ENCODE measurements at regions not wholly inside any gene's neighbourhood (a gene's known extent, or its start where the extent isn't known, plus 50 kb on each side); places are given as distances from the start of the nearest gene placed in this dataset.

DNA sequence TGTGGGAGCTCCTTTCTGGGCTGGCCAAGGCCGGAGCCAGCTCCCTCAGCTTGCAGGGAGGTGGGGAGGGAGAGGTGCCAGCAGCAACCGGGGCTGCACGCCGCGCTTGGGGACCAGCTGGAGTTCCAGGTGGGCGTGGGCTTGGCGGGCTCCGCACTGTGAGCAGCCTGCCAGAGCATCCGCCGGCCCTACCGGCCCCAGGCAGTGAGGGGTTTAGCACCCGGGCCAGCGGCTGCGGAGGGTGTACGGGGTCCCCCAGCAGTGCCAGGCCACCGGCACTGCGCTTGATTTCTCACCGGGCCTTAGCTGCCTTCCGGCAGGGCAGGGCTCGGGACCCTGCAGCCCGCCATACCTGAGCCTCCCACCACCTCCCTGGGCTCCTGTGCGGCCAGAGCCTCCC is 651.0 kb upstream of the ARPP21 start:
- intact Hi-C loops (cut with DNase I; ENCODE audit: low total_unique reads) = no loop called here
- Histone ChIP-seq H3K4me3 (no peak overlapping the region), H3K36me3 (no peaks in the 10 kb centered on the region), H3K27me3 (no peaks in the 10 kb centered on the region), H3K27ac (no peak overlapping the region), H3K4me1 (no peaks in the 10 kb centered on the region), H3K9me3 (peaks cover 0 to 8% (median 0%) of the 10 kb centered on the region in 3 donors)
- DNase-seq = no peak
- TF ChIP-seq, protein P1, sequence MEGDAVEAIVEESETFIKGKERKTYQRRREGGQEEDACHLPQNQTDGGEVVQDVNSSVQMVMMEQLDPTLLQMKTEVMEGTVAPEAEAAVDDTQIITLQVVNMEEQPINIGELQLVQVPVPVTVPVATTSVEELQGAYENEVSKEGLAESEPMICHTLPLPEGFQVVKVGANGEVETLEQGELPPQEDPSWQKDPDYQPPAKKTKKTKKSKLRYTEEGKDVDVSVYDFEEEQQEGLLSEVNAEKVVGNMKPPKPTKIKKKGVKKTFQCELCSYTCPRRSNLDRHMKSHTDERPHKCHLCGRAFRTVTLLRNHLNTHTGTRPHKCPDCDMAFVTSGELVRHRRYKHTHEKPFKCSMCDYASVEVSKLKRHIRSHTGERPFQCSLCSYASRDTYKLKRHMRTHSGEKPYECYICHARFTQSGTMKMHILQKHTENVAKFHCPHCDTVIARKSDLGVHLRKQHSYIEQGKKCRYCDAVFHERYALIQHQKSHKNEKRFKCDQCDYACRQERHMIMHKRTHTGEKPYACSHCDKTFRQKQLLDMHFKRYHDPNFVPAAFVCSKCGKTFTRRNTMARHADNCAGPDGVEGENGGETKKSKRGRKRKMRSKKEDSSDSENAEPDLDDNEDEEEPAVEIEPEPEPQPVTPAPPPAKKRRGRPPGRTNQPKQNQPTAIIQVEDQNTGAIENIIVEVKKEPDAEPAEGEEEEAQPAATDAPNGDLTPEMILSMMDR (IDR thresholded peaks at IDR 0.05) = no peak

DNA sequence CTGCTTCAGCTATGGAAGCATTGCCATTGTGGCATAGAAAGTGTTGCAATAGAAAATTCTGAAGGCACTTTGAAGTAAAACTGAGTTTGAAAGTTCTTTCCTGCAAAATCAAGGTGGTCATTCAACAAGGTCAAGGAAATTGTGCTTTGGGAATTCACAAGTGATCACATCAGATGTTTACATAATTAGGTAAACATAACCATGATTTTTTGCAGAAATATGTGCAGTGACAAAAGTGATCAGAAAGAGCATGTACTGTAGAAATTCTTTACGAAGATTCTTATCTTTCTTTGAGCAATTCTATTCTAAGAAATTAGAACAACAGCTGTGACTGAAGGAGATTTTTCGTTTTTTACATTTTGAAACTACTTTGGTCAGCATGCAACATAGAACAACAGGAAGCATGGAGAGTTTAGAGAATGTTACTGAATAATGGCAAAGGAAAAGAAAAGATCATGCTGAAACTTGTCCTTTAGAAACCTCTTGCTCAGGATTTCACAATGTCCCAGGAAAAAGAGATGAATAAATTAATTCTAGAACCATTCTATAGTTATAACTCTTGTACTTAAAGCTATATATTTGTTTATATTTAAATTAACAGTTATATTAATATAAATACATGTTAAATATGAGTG is 643.4 kb upstream of the ARPP21 start:
- intact Hi-C loops (cut with DNase I; ENCODE audit: low total_unique reads) = no loop called here
- DNase-seq = no peak
- Histone ChIP-seq H3K4me1 (no peaks in the 10 kb centered on the region), H3K9me3 (no peaks in the 10 kb centered on the region), H3K27me3 (no peaks in the 10 kb centered on the region), H3K36me3 (no peaks in the 10 kb centered on the region), H3K27ac (no peak overlapping the region), H3K4me3 (no peak overlapping the region)
- TF ChIP-seq, protein P1 (IDR thresholded peaks at IDR 0.05) = no peak

DNA sequence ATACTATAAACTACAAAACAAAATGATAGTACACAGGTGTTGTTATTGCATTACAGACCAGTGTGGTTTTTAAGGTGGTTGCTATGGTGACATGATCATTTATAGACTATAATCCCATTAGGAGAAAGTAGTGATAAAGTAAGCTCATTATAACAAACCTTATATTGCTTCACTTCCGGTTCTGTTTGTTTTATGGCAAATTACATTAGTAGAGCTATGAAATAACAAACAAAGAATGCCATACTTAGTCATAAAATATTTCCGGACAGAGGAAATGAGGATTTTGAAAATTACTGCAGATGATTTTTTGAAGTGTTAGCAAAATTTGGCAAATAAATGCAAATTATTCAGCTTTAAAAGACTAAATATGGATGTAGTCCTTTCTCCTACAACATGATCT is 640.4 kb upstream of the ARPP21 start:
- TF ChIP-seq, protein P1 (IDR thresholded peaks at IDR 0.05) = no peak
- Histone ChIP-seq H3K27me3 (no peaks in the 10 kb centered on the region), H3K36me3 (no peaks in the 10 kb centered on the region), H3K9me3 (no peaks in the 10 kb centered on the region), H3K4me3 (no peak overlapping the region), H3K4me1 (no peaks in the 10 kb centered on the region), H3K27ac (no peak overlapping the region)
- intact Hi-C loops (cut with DNase I; ENCODE audit: low total_unique reads) = no loop called here
- DNase-seq = no peak

DNA sequence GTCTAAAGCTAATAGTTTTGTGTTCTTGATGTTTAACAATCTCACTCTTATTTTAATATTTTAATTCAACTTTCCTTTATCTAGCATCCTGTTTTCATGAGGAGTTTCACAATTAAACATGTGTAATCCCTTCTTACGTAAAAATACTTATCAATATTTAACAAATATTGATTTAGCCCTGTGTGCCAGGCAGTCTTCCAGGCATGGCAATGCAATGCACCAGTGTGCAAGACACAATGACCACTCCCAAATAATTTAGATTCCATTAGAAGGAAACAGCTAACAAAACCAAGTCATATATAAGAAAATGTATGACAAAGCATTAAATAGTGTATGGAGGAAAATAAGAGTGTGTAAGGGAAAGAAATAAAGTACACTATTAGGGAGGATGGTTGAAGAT is 627.1 kb upstream of the ARPP21 start:
- H3K4me3 ChIP-seq = no peak overlapping the region
- intact Hi-C loops (cut with DNase I; ENCODE audit: low total_unique reads) = no loop called here
- H3K27me3 ChIP-seq = no peaks in the 10 kb centered on the region
- no peak overlapping the region for H3K27ac ChIP-seq
- no peaks in the 10 kb centered on the region for H3K4me1 ChIP-seq
- no peaks in the 10 kb centered on the region for H3K36me3 ChIP-seq
- no peak for DNase-seq
- TF ChIP-seq, protein P1 (IDR thresholded peaks at IDR 0.05) = no peak
- peaks cover 0 to 4% (median 0%) of the 10 kb centered on the region in 3 donors for H3K9me3 ChIP-seq

DNA sequence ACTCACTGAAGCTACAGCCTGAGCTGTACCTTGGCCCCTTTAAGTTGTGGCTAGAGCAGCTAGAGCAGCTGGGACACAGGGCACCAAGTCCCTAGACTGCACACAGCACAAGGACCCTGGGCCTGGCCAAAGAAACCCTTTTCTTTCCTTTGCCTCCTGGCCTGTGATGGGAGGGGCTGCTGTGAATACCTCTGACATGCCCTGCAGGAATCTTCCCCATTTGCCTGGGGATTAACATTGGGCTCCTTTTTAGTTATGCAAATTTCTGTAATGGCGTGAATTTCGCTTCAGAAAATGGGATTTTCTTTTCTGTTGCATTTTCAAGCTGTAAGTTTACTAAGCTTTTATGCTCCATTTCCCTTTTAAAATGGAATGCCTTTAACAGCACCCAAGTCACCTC is 611.2 kb upstream of the ARPP21 start:
- TF ChIP-seq, protein P1 (IDR thresholded peaks at IDR 0.05) = no peak
- intact Hi-C loops (cut with DNase I; ENCODE audit: low total_unique reads) = no loop called here

More for the DNA sequence above, 611.2 kb upstream of the ARPP21 start:
- no peak for DNase-seq
- H3K4me3 ChIP-seq = no peak overlapping the region
- no peaks in the 10 kb centered on the region for H3K4me1 ChIP-seq
- H3K27me3 ChIP-seq = no peaks in the 10 kb centered on the region
- H3K9me3 ChIP-seq = peaks cover 0 to 21% (median 0%) of the 10 kb centered on the region in 3 donors
- no peaks in the 10 kb centered on the region for H3K36me3 ChIP-seq
- H3K27ac ChIP-seq = no peak overlapping the region
